Caco-2 (cell line): ENCODE measurements at regions not wholly inside any gene's neighbourhood (a gene's known extent, or its start where the extent isn't known, plus 50 kb on each side); places are given as distances from the start of the nearest gene placed in this dataset.

ENCODE experiments used
- BruUV-seq: library from RNA; stranded (reverse); fragments of 400-500 nt; replicated peaks from 2 replicates; lab custom pipeline; 2021; lab: Mats Ljungman, UMichigan
- CTCF ChIA-PET: fragments of 300-600 bp; sonication (Branson Sonifier 250); formaldehyde crosslinking; loops from one replicate; lab custom pipeline; 2022; ENCODE audit warnings: antibody characterized with exemption; lab: Charles Lee
- POLR2A ChIA-PET: fragments of 300-600 bp; sonication (Branson Sonifier 250); formaldehyde crosslinking; loops from one replicate; lab custom pipeline; 2022; ENCODE audit warnings: antibody characterized with exemption; lab: Charles Lee
- DNase-seq, 2 experiments: peaks; one replicate each; pipeline versions ENCODE4 v3.0.0 to v3.0.0-alpha.2; 2020 to 2022
- H3K27me3 ChIP-seq: replicated peaks from 2 replicates; pipeline ENCODE4 v1.6.0; 2011; ENCODE audit warnings: low read length; ENCODE audit not compliant: control insufficient read depth, insufficient read depth
- H3K36me3 ChIP-seq: 2 replicates; pipeline ENCODE4 v1.5.1; 2011; ENCODE audit warnings: low read length; ENCODE audit not compliant: control insufficient read depth, insufficient read depth
- H3K4me1 ChIP-seq: fragments of 250-450 bp; sonication (Bioruptor Pico); 2 replicates; pipeline ENCODE4 v1.5.1; 2020; ENCODE audit warnings: mild to moderate bottlenecking
- H3K4me3 ChIP-seq: 2 replicates; pipeline ENCODE4 v1.5.1; 2011; ENCODE audit warnings: low read depth, mild to moderate bottlenecking, control low read depth, low read length
- H3K9me3 ChIP-seq: fragments of 250-450 bp; sonication (Bioruptor Pico); 2 replicates; pipeline ENCODE4 v1.5.1; 2020; ENCODE audit warnings: mild to moderate bottlenecking, moderate library complexity
- H3K27ac Mint-ChIP-seq: one replicate; pipeline ENCODE4 v1.8.0; 2022; ENCODE audit warnings: mixed read lengths; ENCODE audit not compliant: unreplicated experiment
- H3K27me3 Mint-ChIP-seq: one replicate; pipeline ENCODE4 v1.8.0; 2022; ENCODE audit warnings: mixed read lengths; ENCODE audit not compliant: insufficient read depth, unreplicated experiment
- H3K36me3 Mint-ChIP-seq: one replicate; pipeline ENCODE4 v1.8.0; 2022; ENCODE audit warnings: mild to moderate bottlenecking, mixed read lengths; ENCODE audit not compliant: insufficient read depth, unreplicated experiment
- H3K4me1 Mint-ChIP-seq: one replicate; pipeline ENCODE4 v1.8.0; 2022; ENCODE audit warnings: low read depth, mixed read lengths; ENCODE audit not compliant: unreplicated experiment
- H3K4me3 Mint-ChIP-seq: one replicate; pipeline ENCODE4 v1.8.0; 2022; ENCODE audit warnings: mild to moderate bottlenecking, moderate library complexity, mixed read lengths; ENCODE audit not compliant: unreplicated experiment
- H3K9me3 Mint-ChIP-seq: one replicate; pipeline ENCODE4 v1.8.0; 2022; ENCODE audit warnings: mixed read lengths; ENCODE audit not compliant: unreplicated experiment
- CTCF ChIP-seq, 2 experiments: fragments of 200-600 bp in 1 of 2; IDR thresholded peaks; 1 replicate in 1 of 2; 2 replicates in 1 of 2; pipeline versions ENCODE4 v1.5.1 to v1.8.0; 2011 to 2022; ENCODE audit warnings: antibody characterized with exemption in 1 of 2, control low read depth in 1 of 2, inconsistent platforms in 1 of 2, low read depth in 1 of 2, low read length in 1 of 2, mild to moderate bottlenecking in 1 of 2, moderate library complexity in 1 of 2; ENCODE audit not compliant: insufficient read depth in 1 of 2, severe bottlenecking in 1 of 2, unreplicated experiment in 1 of 2
- intact Hi-C: fragments of 100-400 bp; cut with micrococcal nuclease; formaldehyde crosslinking; loops from one replicate; pipeline ENCODE4 v1.10.0; 2022; ENCODE audit not compliant: unreplicated experiment

- BruUV-seq = no TSS peak
- Mint-ChIP-seq H3K4me3 (no peak overlapping the region), H3K4me1 (no peaks in the 10 kb centered on the region), H3K27me3 (no peaks in the 10 kb centered on the region), H3K36me3 (peaks cover 5% of the 10 kb centered on the region), H3K9me3 (peaks cover 24% of the 10 kb centered on the region), H3K27ac (no peak overlapping the region)
- Histone ChIP-seq H3K4me1 (no peaks in the 10 kb centered on the region), H3K27me3 (no peaks in the 10 kb centered on the region), H3K4me3 (no peak overlapping the region), H3K36me3 (no peaks in the 10 kb centered on the region), H3K9me3 (no peaks in the 10 kb centered on the region)
- TF ChIP-seq CTCF (IDR thresholded peaks at IDR 0.05; ENCODE audit: insufficient read depth in 1 of 2, low read depth in 1 of 2, low read length in 1 of 2, severe bottlenecking in 1 of 2, unreplicated experiment in 1 of 2) = no peak
- POLR2A ChIA-PET = no interaction called here
- DNase-seq = no peak
- intact Hi-C loops = no loop called here
- CTCF ChIA-PET = no interaction called here
Measured at GRCh38 chr18:78178812-78179211, 800.8 kb upstream of the SALL3 start.

GRCh38 chr18:78180741-78181140 lies 798.9 kb upstream of the SALL3 start:
- Histone ChIP-seq H3K36me3 (no peaks in the 10 kb centered on the region), H3K4me3 (no peak overlapping the region), H3K27me3 (no peaks in the 10 kb centered on the region), H3K9me3 (no peaks in the 10 kb centered on the region), H3K4me1 (no peaks in the 10 kb centered on the region)
- TF ChIP-seq CTCF (IDR thresholded peaks at IDR 0.05; ENCODE audit: insufficient read depth in 1 of 2, low read depth in 1 of 2, low read length in 1 of 2, severe bottlenecking in 1 of 2, unreplicated experiment in 1 of 2) = no peak
- intact Hi-C loops = no loop called here
- Mint-ChIP-seq H3K4me1 (no peaks in the 10 kb centered on the region), H3K27me3 (no peaks in the 10 kb centered on the region), H3K36me3 (no peaks in the 10 kb centered on the region), H3K4me3 (no peak overlapping the region), H3K27ac (no peak overlapping the region), H3K9me3 (peaks cover 27% of the 10 kb centered on the region)
- ChIA-PET POLR2A (no interaction called here), CTCF (no interaction called here)
- BruUV-seq = no TSS peak
- no peak for DNase-seq

GRCh38 chr18:78183815-78184214 lies 795.8 kb upstream of the SALL3 start:
- CTCF ChIA-PET = no interaction called here

More at GRCh38 chr18:78183815-78184214, 795.8 kb upstream of the SALL3 start:
- POLR2A ChIA-PET = no interaction called here
- Histone ChIP-seq H3K4me3 (no peak overlapping the region), H3K4me1 (no peaks in the 10 kb centered on the region), H3K9me3 (no peaks in the 10 kb centered on the region), H3K27me3 (no peaks in the 10 kb centered on the region), H3K36me3 (no peaks in the 10 kb centered on the region)
- Mint-ChIP-seq H3K27ac (no peak overlapping the region), H3K4me3 (no peak overlapping the region), H3K36me3 (no peaks in the 10 kb centered on the region), H3K9me3 (peaks cover 16% of the 10 kb centered on the region), H3K4me1 (no peaks in the 10 kb centered on the region), H3K27me3 (no peaks in the 10 kb centered on the region)
- DNase-seq = no peak
- BruUV-seq = no TSS peak
- intact Hi-C loops = no loop called here
- TF ChIP-seq CTCF (IDR thresholded peaks at IDR 0.05; ENCODE audit: insufficient read depth in 1 of 2, low read depth in 1 of 2, low read length in 1 of 2, severe bottlenecking in 1 of 2, unreplicated experiment in 1 of 2) = no peak
